Thyroid gland (tissue), 4 donors: ENCODE measurements at regions not wholly inside any gene's neighbourhood (a gene's known extent, or its start where the extent isn't known, plus 50 kb on each side); places are given as distances from the start of the nearest gene placed in this dataset.

Experiments used
- DNase-seq, 2 donors: peaks; one replicate each; pipeline ENCODE4 v3.0.0-alpha.2; 2019
- H3K27ac ChIP-seq, 3 donors: fragments of 200-600 bp; sonication (generic); 1 replicate in 2 of 3; 2 replicates in 1 of 3; pipeline ENCODE4 v1.5.1; 2016 to 2019; ENCODE audit warnings: mild to moderate bottlenecking in 1 of 3, moderate library complexity in 1 of 3
- H3K27me3 ChIP-seq: fragments of 200-600 bp; sonication (generic); one replicate; pipeline ENCODE4 v1.5.1; 2019
- H3K36me3 ChIP-seq, 2 donors: fragments of 200-600 bp; sonication (generic); one replicate each; pipeline ENCODE4 v1.5.1; 2016 to 2019
- H3K4me1 ChIP-seq, 2 donors: fragments of 200-600 bp; sonication (generic); one replicate each; pipeline ENCODE4 v1.5.1; 2017 to 2019
- H3K4me3 ChIP-seq, 3 donors: fragments of 200-600 bp; sonication (generic); replicated peaks in 1 of 3; 1 replicate in 2 of 3; 2 replicates in 1 of 3; pipeline ENCODE4 v1.5.1; 2016; ENCODE audit warnings: mild to moderate bottlenecking in 1 of 3
- H3K9me3 ChIP-seq: fragments of 200-600 bp; sonication (generic); one replicate; pipeline ENCODE4 v1.5.1; 2017
- CTCF ChIP-seq, 6 experiments: fragments of 200-600 bp in 3 of 6; fragments of 450-650 bp in 3 of 6; sonication (generic) in 3 of 6; IDR thresholded peaks; one replicate each; pipeline ENCODE4 v1.5.1; 2016 to 2019; ENCODE audit warnings: antibody characterized with exemption in 6 of 6, mild to moderate bottlenecking in 2 of 6, inconsistent platforms in 1 of 6, moderate library complexity in 1 of 6
- POLR2A ChIP-seq, 2 donors: fragments of 450-650 bp; IDR thresholded peaks; one replicate each; pipeline ENCODE4 v1.6.1; 2017; ENCODE audit warnings: antibody characterized with exemption in 2 of 2, mild to moderate bottlenecking in 2 of 2, moderate library complexity in 1 of 2
- WGBS, 2 donors: methylation state at CpG; one replicate each; pipeline ENCODE4 v1.1.5; 2017; 5-methylcytosine and 5-hydroxymethylcytosine counted together
- intact Hi-C: fragments of 100-400 bp; cut with DNase I; formaldehyde crosslinking; loops from one replicate; pipeline ENCODE4 v1.15.1; 2023

GRCh38 chr2:160884056-160884455 lies 276.2 kb upstream of the TANK start:
- Histone ChIP-seq H3K27ac (no peak overlapping the region), H3K36me3 (no peaks in the 10 kb centered on the region), H3K4me1 (no peaks in the 10 kb centered on the region), H3K9me3 (no peaks in the 10 kb centered on the region), H3K27me3 (no peaks in the 10 kb centered on the region), H3K4me3 (no peak overlapping the region)
- DNase-seq, result no peak
- WGBS, 2 donors, result 86 to 90% methylated on average over 6 of the region's 6 CpGs
- TF ChIP-seq CTCF (IDR thresholded peaks at IDR 0.05) (no peak), POLR2A (IDR thresholded peaks at IDR 0.05) (no peak)
- intact Hi-C loops, result no loop called here

- Histone ChIP-seq H3K36me3 (no peaks in the 10 kb centered on the region), H3K4me1 (no peaks in the 10 kb centered on the region), H3K9me3 (no peaks in the 10 kb centered on the region), H3K27ac (no peak overlapping the region), H3K27me3 (no peaks in the 10 kb centered on the region), H3K4me3 (no peak overlapping the region)
- WGBS, 2 donors, result 89 to 91% methylated on average over 4 of the region's 4 CpGs
- intact Hi-C loops, result no loop called here
- TF ChIP-seq CTCF (IDR thresholded peaks at IDR 0.05) (no peak), POLR2A (IDR thresholded peaks at IDR 0.05) (no peak)
- DNase-seq, result no peak
Measured at GRCh38 chr2:160889439-160890170, 270.6 kb upstream of the TANK start.

- H3K4me1 ChIP-seq, result no peaks in the 10 kb centered on the region
- no peak for DNase-seq
- H3K4me3 ChIP-seq, result no peak overlapping the region
- H3K36me3 ChIP-seq, result no peaks in the 10 kb centered on the region
- TF ChIP-seq POLR2A (IDR thresholded peaks at IDR 0.05) (no peak), CTCF (IDR thresholded peaks at IDR 0.05) (no peak)
- H3K9me3 ChIP-seq, result no peaks in the 10 kb centered on the region
- H3K27ac ChIP-seq, result no peak overlapping the region
- H3K27me3 ChIP-seq, result no peaks in the 10 kb centered on the region
- 85 to 91% methylated on average over 3 of the region's 3 CpGs for WGBS, 2 donors
- intact Hi-C loops, result no loop called here
Measured at GRCh38 chr2:160890667-160891352, 269.4 kb upstream of the TANK start.

GRCh38 chr2:160891353-160891740 lies 268.9 kb upstream of the TANK start:
- Histone ChIP-seq H3K27ac (no peak overlapping the region), H3K4me3 (no peak overlapping the region), H3K27me3 (no peaks in the 10 kb centered on the region), H3K4me1 (no peaks in the 10 kb centered on the region), H3K9me3 (no peaks in the 10 kb centered on the region), H3K36me3 (no peaks in the 10 kb centered on the region)
- intact Hi-C loops, result no loop called here
- TF ChIP-seq POLR2A (IDR thresholded peaks at IDR 0.05), result no peak
- TF ChIP-seq CTCF (IDR thresholded peaks at IDR 0.05), result no peak
- 85 to 88% methylated on average over 6 of the region's 6 CpGs for WGBS, 2 donors
- DNase-seq, result no peak

GRCh38 chr2:160892204-160892603 lies 268.0 kb upstream of the TANK start:
- Histone ChIP-seq H3K27me3 (no peaks in the 10 kb centered on the region), H3K4me1 (no peaks in the 10 kb centered on the region), H3K36me3 (no peaks in the 10 kb centered on the region), H3K9me3 (no peaks in the 10 kb centered on the region), H3K4me3 (no peak overlapping the region), H3K27ac (no peak overlapping the region)
- TF ChIP-seq CTCF (IDR thresholded peaks at IDR 0.05), result no peak
- TF ChIP-seq POLR2A (IDR thresholded peaks at IDR 0.05), result no peak
- DNase-seq, result no peak
- 91 to 94% methylated on average over 7 of the region's 7 CpGs for WGBS, 2 donors
- intact Hi-C loops, result no loop called here
